SU-DHL-6 (cell line): ENCODE measurements at regions not wholly inside any gene's neighbourhood (a gene's known extent, or its start where the extent isn't known, plus 50 kb on each side); places are given as distances from the start of the nearest gene placed in this dataset.

ENCODE experiments used
- H2AFZ ChIP-seq: fragments of 200-600 bp; sonication (generic); 2 replicates; pipeline ENCODE4 v1.6.1; 2014; ENCODE audit warnings: low read depth, mild to moderate bottlenecking, moderate library complexity, mixed read lengths, antibody characterized with exemption, low read length; ENCODE audit not compliant: severe bottlenecking
- H3F3A ChIP-seq: fragments of 200-600 bp; shearing (Covaris generic); 2 replicates; pipeline ENCODE4 v1.6.0; 2016; ENCODE audit warnings: antibody characterized with exemption, mild to moderate bottlenecking; ENCODE audit not compliant: insufficient read depth
- H3K27ac ChIP-seq: fragments of 200-600 bp; sonication (generic); 2 replicates; pipeline ENCODE4 v1.5.1; 2016; ENCODE audit warnings: low read depth, mild to moderate bottlenecking, low read length, moderate library complexity, mixed read lengths
- H3K27me3 ChIP-seq: fragments of 200-600 bp; sonication (generic), shearing (Covaris generic); 2 replicates; pipeline ENCODE4 v1.6.0; 2014; ENCODE audit warnings: mild to moderate bottlenecking, low read length
- H3K36me3 ChIP-seq: fragments of 200-600 bp; sonication (generic); 2 replicates; pipeline ENCODE4 v1.6.1; 2014; ENCODE audit warnings: mild to moderate bottlenecking, low read length, mixed read lengths
- H3K4me2 ChIP-seq: fragments of 300-600, 200-600 bp; shearing (Covaris generic), sonication (generic); 2 replicates; pipeline ENCODE4 v1.6.0; 2014; ENCODE audit warnings: low read length, low read depth, mild to moderate bottlenecking; ENCODE audit not compliant: poor library complexity, severe bottlenecking
- H3K4me3 ChIP-seq: fragments of 200-600 bp; sonication (generic); 2 replicates; pipeline ENCODE4 v1.5.1; 2014; ENCODE audit warnings: antibody characterized with exemption, low read length, mild to moderate bottlenecking, mixed read lengths; ENCODE audit not compliant: insufficient read depth, poor library complexity, severe bottlenecking
- H3K79me2 ChIP-seq: fragments of 200-600 bp; sonication (generic); 2 replicates; pipeline ENCODE4 v1.6.1; 2014; ENCODE audit warnings: mild to moderate bottlenecking, low read length, moderate library complexity; ENCODE audit not compliant: insufficient read depth
- H3K9ac ChIP-seq: fragments of 200-600 bp; sonication (generic); 2 replicates; pipeline ENCODE4 v1.7.0; 2014; ENCODE audit warnings: mild to moderate bottlenecking, low read length
- H3K9me2 ChIP-seq: fragments of 200-600 bp; sonication (generic); replicated peaks from 2 replicates; pipeline ENCODE4 v1.6.1; 2014; ENCODE audit warnings: low read length; ENCODE audit not compliant: insufficient read depth
- H3K9me3 ChIP-seq: fragments of 200-600 bp; sonication (generic); 2 replicates; pipeline ENCODE4 v1.6.1; 2014; ENCODE audit warnings: low read length, mixed read lengths; ENCODE audit not compliant: insufficient read depth
- H4K20me1 ChIP-seq: fragments of 200-600 bp; sonication (generic); 2 replicates; pipeline ENCODE4 v1.6.1; 2014; ENCODE audit warnings: low read depth, mild to moderate bottlenecking, antibody characterized with exemption, low read length, moderate library complexity, mixed read lengths
- EZH2phosphoT487 ChIP-seq: fragments of 200-600 bp; sonication (generic), shearing (Covaris generic); conservative IDR thresholded peaks from 2 replicates; pipeline ENCODE4 v1.6.1; 2018; ENCODE audit warnings: mild to moderate bottlenecking, antibody characterized with exemption, low read length, moderate library complexity, mixed read lengths
- TF ChIP-seq, protein P1 (sequence below): fragments of 200-600 bp; sonication (generic); IDR thresholded peaks from one replicate; pipeline ENCODE4 v1.5.1; 2017; ENCODE audit warnings: antibody characterized with exemption, mild to moderate bottlenecking, low read length, moderate library complexity; ENCODE audit not compliant: insufficient read depth, poor library complexity, severe bottlenecking

DNA sequence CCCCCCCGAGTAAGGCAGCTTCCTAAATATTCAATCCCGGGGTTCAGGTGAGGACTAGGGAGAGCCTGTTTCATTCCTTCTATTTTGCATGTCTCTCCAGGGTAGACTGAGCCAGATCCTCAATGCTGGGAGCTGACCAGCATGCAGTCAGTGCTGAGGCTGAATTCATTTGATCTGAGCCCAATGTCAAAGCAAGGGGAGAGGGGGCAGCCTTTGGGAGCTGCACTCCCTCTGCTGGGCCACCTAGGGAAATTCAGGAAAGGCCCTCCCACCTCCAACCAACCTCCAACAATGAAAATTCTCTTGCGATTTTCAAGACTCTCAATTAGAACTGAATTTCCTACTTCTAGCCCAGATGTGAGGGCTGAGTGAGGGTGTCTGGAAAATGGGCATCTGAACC lies 371.2 kb downstream of the NPHP4 start:
- Histone ChIP-seq H3F3A (no peaks in the 10 kb centered on the region), H3K4me3 (no peak overlapping the region), H4K20me1 (no peaks in the 10 kb centered on the region), H3K27ac (no peak overlapping the region), H3K27me3 (no peaks in the 10 kb centered on the region), H3K9ac (no peak overlapping the region), H3K9me2 (no peaks in the 10 kb centered on the region), H3K36me3 (no peaks in the 10 kb centered on the region), H3K9me3 (no peaks in the 10 kb centered on the region), H3K4me2 (no peak overlapping the region), H3K79me2 (no peaks in the 10 kb centered on the region), H2AFZ (no peak overlapping the region)
- TF ChIP-seq EZH2phosphoT487: no peak
- TF ChIP-seq, protein P1, sequence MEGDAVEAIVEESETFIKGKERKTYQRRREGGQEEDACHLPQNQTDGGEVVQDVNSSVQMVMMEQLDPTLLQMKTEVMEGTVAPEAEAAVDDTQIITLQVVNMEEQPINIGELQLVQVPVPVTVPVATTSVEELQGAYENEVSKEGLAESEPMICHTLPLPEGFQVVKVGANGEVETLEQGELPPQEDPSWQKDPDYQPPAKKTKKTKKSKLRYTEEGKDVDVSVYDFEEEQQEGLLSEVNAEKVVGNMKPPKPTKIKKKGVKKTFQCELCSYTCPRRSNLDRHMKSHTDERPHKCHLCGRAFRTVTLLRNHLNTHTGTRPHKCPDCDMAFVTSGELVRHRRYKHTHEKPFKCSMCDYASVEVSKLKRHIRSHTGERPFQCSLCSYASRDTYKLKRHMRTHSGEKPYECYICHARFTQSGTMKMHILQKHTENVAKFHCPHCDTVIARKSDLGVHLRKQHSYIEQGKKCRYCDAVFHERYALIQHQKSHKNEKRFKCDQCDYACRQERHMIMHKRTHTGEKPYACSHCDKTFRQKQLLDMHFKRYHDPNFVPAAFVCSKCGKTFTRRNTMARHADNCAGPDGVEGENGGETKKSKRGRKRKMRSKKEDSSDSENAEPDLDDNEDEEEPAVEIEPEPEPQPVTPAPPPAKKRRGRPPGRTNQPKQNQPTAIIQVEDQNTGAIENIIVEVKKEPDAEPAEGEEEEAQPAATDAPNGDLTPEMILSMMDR: no peak

DNA sequence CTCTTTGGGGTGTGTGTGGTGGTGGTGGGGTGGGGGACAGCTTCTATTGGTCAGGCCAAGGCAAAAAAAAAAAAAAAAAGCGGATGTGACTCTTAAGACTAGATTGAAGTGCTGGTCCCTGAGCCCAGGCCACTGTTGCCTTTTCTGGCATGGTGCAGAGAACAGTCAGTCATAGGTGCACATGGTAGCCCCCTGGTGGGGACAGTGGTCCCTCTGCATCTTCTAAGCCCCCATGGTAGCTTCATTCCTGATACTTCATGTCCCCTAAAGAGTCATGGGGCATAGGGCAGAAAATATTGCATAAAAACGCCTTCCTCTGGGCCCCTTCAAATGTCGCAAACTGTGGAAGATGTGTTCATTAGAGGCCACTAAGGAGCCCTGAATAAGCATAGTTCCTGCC lies 371.8 kb downstream of the NPHP4 start:
- Histone ChIP-seq H3K9ac (no peak overlapping the region), H3K27ac (no peak overlapping the region), H4K20me1 (no peaks in the 10 kb centered on the region), H3K9me2 (no peaks in the 10 kb centered on the region), H3K4me2 (no peak overlapping the region), H3K27me3 (no peaks in the 10 kb centered on the region), H3K36me3 (no peaks in the 10 kb centered on the region), H3K9me3 (no peaks in the 10 kb centered on the region), H3K79me2 (no peaks in the 10 kb centered on the region), H2AFZ (no peak overlapping the region), H3K4me3 (no peak overlapping the region), H3F3A (no peaks in the 10 kb centered on the region)
- TF ChIP-seq EZH2phosphoT487: no peak
- TF ChIP-seq, protein P1: no peak

DNA sequence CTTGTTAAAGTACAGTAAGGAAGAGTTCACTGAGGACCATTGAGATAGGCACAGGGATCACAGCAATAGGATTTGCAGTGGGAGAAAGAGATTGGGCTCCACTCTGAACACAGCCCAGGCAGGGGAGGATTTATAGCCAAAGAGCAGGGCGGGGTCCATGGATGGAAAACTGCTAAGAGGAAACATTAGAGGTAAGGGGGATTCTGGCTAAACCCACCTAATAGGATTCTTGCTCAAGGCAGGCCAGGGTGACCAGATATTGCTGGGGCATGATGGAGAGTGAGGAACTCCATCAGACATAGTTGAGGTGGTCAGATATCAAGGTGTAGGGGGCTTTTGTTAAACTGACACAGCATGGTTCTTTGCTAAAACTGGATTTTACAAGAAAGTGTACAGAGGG lies 372.8 kb downstream of the NPHP4 start:
- Histone ChIP-seq H3F3A (no peaks in the 10 kb centered on the region), H3K27ac (no peak overlapping the region), H3K9ac (no peak overlapping the region), H4K20me1 (no peaks in the 10 kb centered on the region), H3K36me3 (no peaks in the 10 kb centered on the region), H3K4me3 (no peak overlapping the region), H3K9me2 (no peaks in the 10 kb centered on the region), H3K9me3 (no peaks in the 10 kb centered on the region), H3K79me2 (no peaks in the 10 kb centered on the region), H3K27me3 (no peaks in the 10 kb centered on the region), H3K4me2 (no peak overlapping the region), H2AFZ (no peak overlapping the region)
- TF ChIP-seq, protein P1: no peak
- TF ChIP-seq EZH2phosphoT487: no peak

DNA sequence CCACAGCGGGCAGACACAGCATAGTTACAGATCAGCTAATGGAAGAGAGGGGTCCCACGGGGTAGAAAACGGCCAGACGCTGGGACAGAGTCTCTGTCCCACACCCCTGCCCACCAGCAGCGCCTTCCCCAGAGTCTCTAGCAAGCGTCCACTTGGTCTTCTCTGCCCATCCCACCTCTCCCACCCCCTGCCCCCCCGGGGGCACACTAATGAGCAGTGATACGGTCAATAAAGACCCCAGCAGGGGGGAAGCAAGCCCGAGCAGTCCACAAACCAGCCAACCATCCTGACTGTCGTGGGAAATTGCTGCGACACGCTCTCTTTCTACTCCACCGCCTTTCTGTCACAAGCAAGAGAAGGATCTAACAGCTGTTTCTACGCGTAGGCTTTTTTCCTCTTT lies 374.7 kb downstream of the NPHP4 start:
- no peaks in the 10 kb centered on the region for H3K79me2 ChIP-seq
- no peak overlapping the region for H3K9ac ChIP-seq
- no peaks in the 10 kb centered on the region for H3K36me3 ChIP-seq
- no peak for TF ChIP-seq EZH2phosphoT487
- TF ChIP-seq, protein P1: no peak
- no peak overlapping the region for H2AFZ ChIP-seq
- no peak overlapping the region for H3K4me2 ChIP-seq
- H3K27me3 ChIP-seq: no peaks in the 10 kb centered on the region
- H3K9me3 ChIP-seq: no peaks in the 10 kb centered on the region
- H4K20me1 ChIP-seq: no peaks in the 10 kb centered on the region
- no peaks in the 10 kb centered on the region for H3F3A ChIP-seq
- H3K27ac ChIP-seq: no peak overlapping the region
- H3K4me3 ChIP-seq: no peak overlapping the region
- H3K9me2 ChIP-seq: no peaks in the 10 kb centered on the region
